ENCODE measurements at regions not wholly inside any gene's neighbourhood (a gene's known extent, or its start where the extent isn't known, plus 50 kb on each side); places are given as distances from the start of the nearest gene placed in this dataset.

DNA sequence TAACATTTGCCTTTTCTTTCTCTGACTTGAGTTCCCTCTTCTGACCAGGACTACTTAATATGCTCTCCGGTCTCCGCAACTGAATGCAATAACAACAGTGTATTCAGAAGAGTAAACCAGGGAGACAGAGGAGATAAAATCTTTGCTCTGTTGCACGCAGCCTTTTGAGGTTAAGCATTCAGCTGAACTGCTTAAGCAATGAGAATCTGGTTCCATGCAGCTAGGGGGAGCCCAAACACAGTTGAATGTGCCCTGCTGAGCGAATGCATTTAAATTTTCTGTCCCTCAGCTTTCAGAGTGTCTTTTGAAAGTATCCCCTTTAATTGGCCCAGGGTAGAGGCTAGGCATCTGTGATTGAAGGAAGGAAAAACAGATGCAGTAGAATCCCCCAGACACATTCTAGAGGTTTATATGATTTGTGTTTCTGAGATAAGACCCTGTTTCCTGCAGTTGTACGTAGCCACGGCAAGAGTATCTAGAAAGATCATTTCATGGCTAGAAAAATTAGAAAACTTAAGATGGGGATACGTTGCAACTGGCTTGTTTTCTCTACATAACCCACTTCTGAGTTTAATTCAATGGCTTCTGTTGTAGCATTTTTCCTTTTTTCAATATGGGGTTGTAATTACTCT is 309.6 kb downstream of the TUSC7 start:
- TF ChIP-seq POLR2A (IDR thresholded peaks at IDR 0.05; ENCODE audit: extremely low read depth, insufficient read length) = no peak
- TF ChIP-seq, protein P1, sequence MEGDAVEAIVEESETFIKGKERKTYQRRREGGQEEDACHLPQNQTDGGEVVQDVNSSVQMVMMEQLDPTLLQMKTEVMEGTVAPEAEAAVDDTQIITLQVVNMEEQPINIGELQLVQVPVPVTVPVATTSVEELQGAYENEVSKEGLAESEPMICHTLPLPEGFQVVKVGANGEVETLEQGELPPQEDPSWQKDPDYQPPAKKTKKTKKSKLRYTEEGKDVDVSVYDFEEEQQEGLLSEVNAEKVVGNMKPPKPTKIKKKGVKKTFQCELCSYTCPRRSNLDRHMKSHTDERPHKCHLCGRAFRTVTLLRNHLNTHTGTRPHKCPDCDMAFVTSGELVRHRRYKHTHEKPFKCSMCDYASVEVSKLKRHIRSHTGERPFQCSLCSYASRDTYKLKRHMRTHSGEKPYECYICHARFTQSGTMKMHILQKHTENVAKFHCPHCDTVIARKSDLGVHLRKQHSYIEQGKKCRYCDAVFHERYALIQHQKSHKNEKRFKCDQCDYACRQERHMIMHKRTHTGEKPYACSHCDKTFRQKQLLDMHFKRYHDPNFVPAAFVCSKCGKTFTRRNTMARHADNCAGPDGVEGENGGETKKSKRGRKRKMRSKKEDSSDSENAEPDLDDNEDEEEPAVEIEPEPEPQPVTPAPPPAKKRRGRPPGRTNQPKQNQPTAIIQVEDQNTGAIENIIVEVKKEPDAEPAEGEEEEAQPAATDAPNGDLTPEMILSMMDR (IDR thresholded peaks at IDR 0.05; ENCODE audit: low read depth, low read length) = peak; percentile 58
